ENCODE measurements at regions not wholly inside any gene's neighbourhood (a gene's known extent, or its start where the extent isn't known, plus 50 kb on each side); places are given as distances from the start of the nearest gene placed in this dataset.

- TF ChIP-seq CTCF (conservative IDR thresholded peaks at IDR 0.05; ENCODE audit: low read length) (no peak), EZH2phosphoT487 (IDR thresholded peaks at IDR 0.05; ENCODE audit: borderline replicate concordance, low read depth, low read length) (no peak)
These were observed 171.3 kb downstream of the SLC7A11 start for GRCh38 chr4:138070816-138071215.
